ENCODE measurements at regions not wholly inside any gene's neighbourhood (a gene's known extent, or its start where the extent isn't known, plus 50 kb on each side); places are given as distances from the start of the nearest gene placed in this dataset.

DNA sequence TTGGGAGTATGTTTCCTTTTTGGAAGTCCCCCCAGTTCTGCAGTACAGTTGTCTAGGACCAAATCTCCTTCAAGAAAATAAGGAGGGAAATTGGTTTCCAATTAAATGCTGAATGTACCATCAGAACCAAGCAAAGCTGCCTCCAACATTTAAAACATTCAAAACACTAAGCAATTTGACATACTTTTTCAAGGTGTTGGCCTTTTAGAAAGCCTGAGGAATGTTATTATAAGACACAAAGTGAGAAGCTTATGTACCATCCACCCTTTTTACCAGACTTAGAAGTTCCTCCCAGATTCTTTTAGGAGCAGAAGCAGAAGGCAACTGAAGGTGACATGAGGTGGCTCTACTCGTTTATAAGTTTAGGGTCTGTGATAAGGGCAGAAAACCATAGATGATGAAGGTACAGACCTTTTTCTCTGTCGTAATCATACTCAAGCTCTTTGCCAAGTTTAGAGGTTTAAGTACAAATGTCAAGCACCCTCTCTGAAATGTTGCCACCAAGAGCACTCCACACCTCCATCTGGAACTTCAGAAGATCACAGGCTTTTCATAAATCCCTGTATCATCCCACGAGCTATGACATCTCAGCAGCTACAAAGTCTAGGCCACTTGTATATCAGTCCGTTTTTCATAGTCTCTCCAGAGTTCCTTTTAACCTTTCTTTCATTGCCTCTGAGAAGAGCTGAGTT is 282.5 kb upstream of the THBS1 start:
- no peak for DNase-seq

DNA sequence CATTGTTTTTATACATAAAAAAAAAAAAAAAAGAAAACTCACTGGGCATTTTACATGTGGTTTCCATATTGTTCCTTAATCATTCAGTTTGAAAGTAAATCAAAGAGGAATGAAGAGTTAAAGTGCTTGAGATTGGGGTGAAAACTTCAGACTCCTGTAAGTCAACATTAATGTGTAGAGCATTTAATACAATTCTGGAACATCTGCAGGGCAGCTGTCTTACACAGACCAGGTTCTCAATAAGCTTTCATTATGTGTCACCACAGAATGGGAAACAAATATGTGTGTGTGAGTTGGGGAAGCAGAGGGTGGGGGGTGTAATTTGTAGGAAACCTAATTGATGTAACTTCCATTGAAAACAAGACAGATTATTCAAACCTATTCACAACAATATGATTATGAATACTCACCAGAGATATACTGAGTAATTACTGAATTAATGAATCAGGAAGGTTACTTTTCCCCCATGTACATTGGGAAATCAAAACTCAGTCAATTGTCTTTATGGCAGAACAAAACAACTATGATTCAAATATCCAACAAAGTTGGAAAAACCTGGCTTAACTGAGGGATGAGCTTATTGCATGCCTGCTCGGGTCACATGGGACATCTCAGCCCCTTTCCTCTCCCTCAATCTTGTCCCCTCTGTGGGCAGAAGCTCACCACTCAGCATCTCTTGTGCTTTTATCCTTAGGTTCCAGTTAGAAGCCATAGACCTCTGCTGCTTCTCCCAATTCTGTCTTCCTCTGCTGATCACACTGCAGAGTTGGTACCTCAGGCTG is 281.2 kb upstream of the THBS1 start:
- DNase-seq, result no peak

DNA sequence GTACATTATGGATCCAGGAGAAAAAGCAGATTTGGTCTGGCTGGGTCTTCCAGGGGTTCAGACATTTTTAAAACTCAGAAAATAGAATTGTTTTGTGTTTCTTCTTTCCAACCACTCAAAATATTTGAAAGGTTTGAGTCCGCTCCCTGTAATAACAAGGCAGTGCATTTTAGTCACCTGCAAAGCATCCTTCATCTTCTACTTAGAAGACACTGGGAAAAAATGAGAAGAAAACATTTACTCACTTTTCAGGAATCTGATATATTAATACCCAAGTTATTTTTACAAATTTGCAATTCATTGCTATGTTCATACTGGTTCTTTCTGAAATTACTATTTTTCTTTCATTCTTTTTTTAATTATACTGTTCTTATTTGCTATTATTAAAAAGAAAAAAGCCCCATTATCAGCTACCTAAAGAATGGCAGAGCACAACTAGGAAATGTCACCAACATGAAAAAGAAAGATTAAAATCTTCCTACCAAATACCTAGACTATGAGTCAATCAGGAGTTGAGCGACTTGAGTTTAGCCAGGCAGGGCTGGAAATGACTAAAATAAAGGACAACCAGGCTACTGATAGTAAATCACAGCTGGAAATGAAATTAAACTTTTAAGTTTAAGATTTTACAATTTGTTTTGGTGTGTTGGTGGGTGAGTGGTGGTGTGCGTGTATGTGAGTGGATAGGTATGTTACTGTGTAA is 280.3 kb upstream of the THBS1 start:
- no peak for DNase-seq

DNA sequence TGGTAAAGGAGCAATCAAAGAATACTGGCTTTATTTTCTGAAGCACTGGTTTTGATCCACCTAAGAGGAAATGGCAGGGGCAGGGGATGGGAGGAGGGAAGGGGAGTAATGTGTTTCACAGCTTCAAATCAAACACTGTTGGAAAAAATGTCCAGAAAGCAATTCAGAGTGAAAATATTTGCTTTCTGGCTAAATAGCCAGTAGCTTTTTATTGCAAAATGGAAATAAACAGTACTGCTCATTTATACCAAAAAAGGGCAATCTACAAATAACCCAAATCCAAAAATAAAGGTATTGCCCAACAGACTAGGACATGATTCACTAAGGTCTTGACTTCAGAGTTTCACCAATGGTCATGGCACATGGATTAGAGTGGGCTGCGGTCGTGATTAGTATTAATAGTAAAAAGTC is 279.3 kb upstream of the THBS1 start:
- no peak for DNase-seq

DNA sequence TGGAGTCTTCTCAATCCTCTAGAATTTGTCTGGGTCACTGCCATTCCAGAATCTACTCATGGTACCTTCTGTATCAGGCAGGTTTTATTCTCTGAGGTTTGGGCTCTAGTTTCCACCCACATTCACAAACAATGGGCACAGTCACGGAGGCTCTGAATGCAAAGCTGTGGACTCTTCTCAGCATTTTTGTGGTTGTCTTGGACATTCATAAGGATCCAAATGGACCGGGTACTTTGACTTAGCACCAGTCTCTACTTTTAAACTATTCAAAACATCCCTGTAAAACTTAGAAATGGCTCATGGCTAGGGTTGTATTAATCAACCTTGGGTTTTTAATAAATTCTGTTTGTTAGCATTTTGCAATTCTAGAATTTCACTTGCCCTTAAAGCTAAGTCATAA is 277.9 kb upstream of the THBS1 start:
- DNase-seq, result no peak

DNA sequence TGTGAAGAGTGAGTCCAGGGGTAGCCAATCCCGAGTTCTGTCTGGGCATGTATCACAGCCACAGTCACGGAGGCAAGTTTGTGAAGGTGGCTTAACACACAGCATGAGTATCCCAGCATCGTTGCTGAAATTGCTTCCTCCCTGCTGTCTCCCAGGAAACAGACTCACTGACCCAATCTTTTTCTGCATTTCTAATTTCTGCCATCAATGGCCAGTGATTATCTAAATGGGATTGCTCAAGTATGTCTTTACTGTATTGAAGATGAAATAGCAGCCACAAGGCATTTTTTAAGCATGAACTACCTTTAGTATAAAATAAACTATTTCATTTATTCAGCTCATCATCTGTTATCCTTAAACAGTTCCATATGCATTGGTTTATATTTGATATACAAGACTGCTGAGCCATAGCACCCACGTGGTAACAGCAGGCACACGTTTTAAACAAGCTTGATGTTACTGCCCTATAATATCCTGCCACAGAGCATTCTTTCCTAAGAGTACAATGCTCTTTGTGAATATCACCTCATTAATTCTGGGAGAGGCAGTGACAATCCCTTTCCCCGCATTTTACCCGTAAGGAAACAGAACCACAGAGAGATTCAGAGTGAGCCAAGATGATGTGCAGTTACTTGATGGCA is 276.6 kb upstream of the THBS1 start:
- no peak for DNase-seq

DNA sequence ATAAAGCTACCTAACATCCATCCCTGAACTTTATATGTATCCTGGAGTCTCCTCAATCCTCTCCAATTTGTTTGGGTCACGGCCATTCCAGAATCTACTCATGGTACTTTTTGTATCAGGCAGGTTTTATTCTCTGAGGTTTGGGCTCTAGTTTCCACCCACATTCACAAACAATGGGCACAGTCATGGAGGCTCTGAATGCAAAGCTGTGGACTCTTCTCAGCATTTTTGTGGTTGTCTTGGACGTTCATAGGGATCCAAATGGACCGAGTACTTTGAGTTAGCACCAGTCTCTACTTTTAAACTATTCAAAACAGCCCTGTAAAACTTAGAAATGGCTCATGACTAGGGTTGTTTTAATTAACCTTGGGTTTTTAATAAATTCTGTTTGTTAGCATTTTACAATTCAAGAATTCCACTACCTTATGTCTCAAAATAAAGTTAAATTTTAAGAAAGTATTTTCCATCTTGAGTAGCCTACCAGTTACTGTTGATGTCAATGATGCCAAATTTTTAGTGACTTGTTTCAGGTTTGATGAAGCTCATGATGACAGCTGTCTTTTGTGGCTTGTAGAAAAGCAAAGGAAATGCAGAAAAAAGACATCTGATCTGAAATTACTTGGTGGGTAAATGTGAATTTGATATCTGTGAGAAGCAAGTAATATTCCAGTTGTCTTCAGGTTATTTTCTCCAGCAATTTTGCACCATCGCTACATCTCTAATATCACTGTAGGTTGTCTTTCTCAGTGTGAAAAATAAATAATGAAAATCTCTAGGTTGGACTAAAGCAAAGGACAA is 275.7 kb upstream of the THBS1 start:
- DNase-seq, result no peak

DNA sequence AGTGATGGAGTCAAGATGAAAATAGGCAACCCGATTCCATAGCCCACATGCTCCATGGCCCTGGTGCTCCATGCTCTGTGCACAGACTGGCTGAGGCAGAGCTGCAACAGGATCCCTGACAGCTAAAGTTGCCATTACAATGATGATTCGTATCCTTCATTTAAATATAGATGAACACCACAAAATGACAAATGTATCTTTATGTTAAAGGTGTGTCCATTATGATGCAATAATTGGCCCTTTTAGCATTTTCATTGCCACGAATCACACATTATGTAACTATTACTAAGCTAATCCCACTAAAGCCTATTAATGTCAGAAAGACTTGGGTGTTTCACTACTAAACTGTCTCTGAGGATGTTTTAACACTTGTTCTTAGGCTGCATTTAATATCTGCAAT is 270.2 kb upstream of the THBS1 start:
- no peak for DNase-seq

DNA sequence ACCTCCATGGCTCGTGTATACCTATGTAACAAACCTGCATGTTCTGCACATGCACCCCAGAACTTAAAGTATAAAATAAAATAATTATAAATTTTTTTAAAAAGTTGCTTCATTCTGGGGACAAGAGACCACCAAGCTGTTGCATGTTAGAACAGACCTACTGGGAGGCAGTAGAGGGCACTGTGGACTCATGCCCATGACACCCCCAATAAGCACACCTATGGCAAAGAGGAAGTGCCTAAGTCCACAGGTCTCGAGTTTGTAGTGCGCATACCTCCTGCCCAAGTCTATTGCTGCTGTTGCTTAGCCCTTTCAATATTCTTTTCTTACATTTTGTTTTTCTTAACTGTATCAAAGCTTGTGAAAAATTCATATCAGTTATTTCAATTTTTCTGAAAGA is 267.9 kb upstream of the THBS1 start:
- peak; percentile 12 for DNase-seq

DNA sequence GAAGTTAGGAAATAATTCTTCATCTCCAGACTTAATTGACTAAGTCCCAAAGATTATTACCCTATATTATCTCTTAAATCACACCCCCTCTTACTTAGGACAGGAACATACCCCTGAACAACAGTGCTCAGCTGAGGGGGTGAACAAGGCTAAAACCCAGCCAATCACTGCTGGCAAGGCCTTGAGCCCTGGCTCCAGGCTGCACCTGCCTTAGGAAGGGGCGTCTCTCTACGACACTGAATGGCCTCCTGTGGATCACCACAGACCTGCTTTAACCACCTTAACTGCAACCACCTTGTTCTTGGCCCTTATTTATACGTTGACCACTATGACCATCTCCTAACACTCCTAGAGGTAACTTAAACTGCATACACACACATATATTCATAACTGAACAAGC is 267.4 kb upstream of the THBS1 start:
- DNase-seq, result no peak

DNA sequence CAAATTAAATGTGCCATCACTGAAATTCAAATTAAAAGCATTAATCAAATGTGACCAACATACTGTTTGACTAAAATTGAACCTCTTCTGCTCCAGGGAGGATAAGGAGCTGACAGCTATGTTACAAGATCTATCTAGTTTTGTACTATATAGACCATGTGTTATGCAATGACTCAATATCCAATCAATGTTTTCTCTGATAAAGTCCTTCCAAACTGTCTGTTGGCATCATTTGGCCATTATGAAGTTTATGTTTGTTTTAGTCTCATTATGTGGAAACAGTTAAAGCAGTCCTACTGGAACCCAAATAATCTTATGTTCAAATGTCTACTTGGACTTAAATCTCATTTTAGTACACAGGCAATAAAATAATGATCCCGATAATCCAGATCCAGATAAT is 267.0 kb upstream of the THBS1 start:
- no peak for DNase-seq

DNA sequence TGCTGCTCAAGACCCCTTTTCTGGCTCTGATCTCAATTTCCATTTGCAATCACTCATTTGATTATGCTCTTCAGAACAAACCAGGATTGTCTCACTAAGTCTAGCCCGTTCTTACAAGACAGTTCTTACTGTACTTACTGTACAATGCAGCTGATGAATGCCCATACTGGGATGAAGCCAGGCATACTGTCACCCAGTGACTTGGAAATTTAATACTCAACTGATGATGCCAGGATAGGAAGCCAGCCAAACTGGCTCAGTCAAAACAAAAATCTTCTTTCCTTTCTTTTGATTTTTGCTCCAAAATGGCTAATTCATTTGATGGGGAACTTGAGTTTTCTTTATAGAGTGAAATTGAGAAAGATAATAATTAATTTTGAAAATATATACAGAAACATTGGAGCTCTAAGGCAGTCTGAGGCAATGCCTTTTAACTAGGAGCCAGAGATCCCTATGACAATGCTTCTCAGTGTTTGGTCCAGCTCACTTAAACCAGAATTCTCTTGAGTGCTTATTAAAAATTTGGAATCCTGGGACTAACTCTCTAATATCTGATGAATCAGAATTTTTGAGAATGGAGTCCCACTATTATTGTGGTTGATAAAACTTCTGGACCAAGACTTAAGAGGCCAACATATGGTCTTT is 265.6 kb upstream of the THBS1 start:
- DNase-seq, result no peak

DNA sequence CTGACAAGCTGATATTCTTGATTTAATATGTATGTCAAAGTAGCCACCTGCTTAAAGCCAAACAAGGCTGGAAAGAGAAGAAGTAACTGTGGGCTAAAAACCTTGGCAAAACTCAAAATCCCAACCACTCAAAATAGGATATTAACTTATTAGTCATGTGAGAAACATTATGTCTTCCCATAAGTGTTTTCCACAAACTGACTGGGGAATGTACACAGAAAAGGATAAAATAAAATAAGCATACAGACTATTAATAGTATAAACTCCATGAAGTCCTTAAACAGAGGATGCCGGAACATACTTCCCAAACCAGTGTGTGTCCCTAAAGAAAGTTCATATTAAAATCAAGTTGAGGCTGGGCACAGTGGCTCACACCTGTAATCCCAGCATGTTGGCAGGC is 263.7 kb upstream of the THBS1 start:
- DNase-seq, result no peak

DNA sequence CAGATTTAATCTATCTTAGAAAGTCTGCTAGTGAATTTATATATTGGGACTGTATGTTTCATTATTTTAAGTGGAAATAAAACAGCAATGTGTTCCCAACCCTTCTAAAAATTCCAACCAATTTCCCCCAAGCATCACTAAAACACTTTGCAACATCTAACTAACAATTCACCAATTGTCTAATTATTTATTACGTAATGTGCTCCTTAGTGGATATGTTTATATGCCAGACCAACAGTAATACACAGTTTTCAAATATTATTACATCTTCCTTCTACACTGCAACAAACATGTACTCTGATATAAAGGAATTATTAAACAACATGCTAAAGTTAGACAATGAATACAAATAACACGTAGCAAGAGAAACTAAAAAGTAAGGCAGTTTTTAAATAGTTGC is 262.6 kb upstream of the THBS1 start:
- DNase-seq, result no peak

DNA sequence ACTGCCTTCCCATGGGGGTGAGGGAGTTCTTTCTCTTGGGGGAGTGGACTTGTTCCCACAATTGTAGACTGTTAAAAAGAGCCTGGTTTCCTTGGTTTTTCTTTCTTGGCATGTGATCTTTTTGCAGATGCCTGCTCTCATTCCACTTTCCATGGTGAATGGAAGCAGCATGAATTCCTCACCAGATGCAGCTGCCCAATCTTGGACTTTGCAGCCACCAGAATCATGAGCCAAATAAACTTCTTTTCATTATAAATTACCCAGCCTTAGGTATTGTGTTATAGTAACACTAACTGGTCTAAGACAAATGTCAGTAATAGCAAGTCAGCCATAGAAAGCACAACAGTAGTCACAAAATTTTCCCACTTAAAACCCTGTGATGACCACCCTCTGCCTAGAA is 260.5 kb upstream of the THBS1 start:
- DNase-seq, result no peak

DNA sequence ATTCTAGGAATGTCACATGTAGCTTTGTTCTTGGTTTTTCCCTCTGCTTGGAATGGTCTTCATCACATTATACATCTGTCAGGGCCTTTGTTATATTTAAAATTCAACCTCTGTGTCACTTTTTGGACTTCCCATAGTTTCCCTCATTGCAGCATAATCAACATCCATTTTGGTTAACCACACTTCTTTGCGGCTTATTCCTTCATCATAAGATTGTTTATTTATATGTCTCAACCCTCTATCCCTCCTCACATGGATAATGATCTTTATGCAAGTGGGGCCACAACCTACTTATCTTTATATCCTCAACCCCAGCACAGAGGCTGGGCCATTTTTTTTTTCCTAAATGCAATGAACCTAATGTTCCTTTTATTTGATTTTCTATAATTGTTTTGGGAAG is 260.0 kb upstream of the THBS1 start:
- DNase-seq, result no peak

DNA sequence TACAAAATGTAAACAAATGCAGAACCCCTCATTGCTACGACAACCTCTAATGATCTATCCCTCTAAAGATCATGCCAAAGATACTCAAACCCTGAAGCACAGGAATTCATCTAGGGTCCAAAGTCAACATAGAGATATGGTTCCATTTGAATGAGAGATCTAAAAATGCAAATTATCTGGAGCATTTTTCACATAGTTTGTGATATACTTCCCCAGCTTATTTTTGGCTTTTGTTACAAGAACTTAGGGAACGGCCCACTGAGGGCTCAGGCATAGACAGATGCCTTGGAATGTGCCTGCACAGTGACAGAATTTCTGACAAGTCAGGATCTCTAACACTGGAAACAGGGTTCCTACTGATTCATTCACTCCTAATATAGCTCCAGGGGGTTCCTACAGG is 258.9 kb upstream of the THBS1 start:
- DNase-seq, result no peak

DNA sequence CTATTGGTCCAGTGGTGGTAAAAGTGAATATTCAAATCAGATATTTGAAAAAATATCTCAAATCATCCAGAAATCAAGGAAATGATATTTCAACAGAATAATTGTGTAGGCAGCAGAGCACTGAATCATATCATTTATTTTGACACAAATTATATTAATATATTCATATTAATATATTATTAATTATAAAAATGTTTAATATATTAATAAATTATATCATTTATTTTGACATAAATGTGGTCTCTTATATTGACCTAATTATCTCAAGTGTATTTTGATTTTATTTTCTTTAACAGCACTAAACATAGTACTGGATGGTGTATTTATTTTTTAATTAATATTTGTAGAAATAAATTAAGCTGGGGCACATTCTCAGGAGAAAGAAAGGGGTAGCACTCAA is 257.7 kb upstream of the THBS1 start:
- DNase-seq, result no peak

DNA sequence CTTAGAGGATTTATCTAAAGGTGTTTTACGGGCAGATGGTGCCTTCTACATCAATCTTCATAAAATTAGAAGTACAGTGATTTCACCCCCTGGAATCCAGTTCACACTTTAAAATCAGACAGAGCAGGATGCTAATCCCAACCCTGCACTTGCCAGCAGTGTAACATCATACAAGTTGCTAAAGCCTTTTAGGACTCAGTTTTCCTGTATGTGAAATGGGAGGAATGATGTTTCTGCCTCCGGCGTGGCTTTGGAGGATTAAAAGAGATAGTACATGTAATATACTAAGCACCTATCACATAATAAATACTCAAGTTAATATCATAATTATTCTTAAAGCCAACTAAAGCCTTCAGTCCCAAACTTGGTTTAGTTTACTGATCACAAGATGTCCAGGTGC is 257.2 kb upstream of the THBS1 start:
- DNase-seq, result no peak

DNA sequence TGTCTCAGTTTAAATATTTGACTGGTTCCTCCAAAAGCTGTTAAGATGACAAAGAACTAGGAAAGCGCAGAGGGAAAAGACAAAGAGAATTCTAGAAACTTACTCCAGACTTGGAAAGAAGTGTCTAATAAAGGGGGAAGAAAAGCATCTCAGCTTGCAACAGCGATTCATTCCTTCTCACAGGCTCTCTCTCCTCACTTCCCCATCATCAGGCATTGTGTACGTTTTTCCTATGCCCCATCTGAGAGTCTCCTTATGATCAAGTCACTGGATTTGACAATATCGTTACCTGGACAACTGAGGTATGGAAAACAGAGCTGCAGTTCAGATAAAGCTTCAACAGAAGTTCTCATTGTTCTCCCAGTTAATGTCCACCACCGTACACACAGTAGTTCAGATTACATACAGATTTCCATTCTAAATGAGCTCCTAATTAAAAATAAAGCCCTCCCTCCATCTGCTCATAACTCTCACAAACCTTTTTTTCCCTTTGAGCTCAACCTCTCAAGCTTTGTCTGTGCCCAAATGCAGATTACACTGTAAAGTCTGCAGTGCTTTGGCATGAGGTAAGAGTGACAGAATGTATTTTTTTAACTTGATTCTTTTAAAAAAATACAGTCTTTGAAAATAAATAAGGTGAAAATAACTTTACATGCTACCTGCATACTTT is 254.4 kb upstream of the THBS1 start:
- no peak for DNase-seq

DNA sequence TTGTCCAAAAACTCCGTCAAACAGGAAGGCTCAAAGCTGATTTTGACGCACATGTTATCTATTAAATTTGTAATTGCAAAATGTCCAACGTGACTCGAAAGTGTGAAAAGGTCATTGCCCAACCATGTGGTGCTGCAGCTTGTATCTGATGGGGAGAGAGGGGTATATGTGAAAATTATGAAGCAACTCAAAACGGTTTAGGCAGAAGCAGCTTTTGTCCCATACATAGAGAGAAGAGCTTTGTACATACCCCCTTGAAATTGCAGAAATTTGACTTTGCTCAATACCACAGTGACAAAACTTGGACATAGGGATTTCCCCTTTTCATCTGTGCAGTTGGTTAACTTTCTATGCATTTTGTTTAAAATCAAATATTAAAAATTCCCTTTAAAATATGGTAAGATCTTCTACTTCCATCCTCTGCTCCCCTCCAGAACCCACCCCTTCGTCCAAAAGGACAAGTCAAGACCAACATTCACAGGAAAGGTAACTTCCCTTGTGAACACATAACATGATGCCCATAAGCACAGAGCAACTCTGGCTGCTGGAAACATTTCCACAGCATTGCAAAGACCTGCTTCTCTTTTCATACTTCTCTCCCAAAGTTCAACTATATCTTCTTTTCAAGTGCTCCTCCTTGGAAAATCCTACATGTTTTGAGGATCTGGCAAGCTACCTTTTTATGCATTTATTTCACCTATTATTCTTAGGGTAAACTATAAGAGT is 253.7 kb upstream of the THBS1 start:
- DNase-seq, result no peak
